GM18867 (cell line): ENCODE measurements at regions not wholly inside any gene's neighbourhood (a gene's known extent, or its start where the extent isn't known, plus 50 kb on each side); places are given as distances from the start of the nearest gene placed in this dataset.
"Not testable (repeated sequence)": the region's sequence is repeated elsewhere in the genome, so short reads cannot be mapped to it uniquely, and the experiment has no call there.

Source experiments
- ATAC-seq: cut with Tn5 transposase; IDR thresholded peaks from one replicate; pipeline ENCODE4 v1.9.1; 2021; ENCODE audit warnings: mild to moderate bottlenecking, moderate library complexity; ENCODE audit not compliant: unreplicated experiment

DNA sequence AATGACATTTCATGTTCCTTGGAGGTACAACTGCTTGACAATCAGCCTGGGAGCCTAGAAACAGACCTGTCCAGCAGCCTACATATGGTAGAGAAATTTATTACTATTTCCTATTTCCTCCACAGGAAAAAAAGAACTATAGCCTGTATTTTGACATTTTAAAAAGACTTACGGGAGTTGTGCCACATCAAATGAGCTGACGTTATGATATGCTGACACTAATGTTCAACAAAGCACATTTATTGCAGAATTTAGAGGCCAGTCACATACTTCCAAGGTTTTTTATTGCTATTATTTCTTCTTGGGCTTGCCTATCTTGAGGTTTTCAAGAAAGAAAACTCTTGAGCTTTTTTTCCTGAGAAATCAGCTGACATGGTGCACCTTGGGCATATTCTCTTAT, 305.3 kb downstream of the LRIG3 start:
- no peak for ATAC-seq

DNA sequence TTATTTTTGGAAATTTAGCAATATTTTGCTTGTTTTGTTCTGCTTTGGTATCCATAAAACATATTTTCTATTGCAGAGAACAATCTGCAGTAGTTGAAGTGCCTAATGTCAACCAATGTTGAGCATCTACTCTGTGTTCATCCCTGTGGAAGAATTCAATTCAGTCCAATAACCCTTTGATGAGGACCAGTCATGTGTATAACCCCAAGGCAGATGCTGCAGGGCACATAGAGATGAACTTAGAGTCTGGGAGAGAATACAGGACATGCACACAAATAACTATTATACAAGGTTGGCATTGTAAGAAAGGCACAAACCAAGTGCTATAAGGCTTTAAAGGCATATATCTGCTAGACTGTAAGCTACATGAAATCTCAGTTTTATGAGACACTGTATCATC, 304.7 kb downstream of the LRIG3 start:
- no peak for ATAC-seq

DNA sequence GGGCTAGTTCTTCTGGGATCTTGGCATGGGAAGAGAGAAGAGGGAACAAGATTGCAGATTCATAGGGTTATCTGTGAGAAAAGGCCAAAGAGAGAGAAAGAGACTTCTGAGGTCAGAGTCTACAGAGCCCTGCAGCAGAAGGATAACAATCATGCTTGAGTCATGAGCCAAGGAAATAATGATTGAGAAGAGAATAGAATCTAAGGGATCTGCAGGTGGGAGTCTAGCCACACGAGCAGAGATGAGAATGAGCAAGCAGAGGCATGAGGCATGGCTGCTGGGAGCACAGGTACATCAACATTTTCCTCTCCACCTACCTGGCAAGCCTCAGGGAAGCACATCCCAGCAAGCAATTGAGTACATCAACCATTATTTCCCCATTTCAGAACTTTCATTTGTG, 303.7 kb downstream of the LRIG3 start:
- no peak for ATAC-seq

DNA sequence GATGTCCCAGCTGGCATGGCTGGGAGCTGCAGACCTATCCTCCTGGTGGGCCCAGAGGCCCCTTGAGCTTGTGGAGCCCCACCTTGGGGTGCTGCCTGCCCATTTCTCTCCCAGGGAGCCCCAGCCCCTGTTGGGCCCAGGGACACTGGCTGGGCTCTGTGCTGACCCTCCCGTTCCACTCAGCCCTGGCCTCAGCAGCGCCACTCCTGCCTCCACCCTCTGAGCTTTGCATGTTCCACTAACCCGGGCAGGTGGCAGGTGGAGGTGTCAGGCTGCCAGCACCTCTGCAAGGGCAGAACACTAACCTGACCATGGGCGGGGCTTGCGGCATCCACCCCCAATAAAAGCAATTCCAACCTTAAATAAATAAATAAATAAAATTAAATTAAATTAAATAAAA, 299.2 kb downstream of the LRIG3 start:
- no peak for ATAC-seq

DNA sequence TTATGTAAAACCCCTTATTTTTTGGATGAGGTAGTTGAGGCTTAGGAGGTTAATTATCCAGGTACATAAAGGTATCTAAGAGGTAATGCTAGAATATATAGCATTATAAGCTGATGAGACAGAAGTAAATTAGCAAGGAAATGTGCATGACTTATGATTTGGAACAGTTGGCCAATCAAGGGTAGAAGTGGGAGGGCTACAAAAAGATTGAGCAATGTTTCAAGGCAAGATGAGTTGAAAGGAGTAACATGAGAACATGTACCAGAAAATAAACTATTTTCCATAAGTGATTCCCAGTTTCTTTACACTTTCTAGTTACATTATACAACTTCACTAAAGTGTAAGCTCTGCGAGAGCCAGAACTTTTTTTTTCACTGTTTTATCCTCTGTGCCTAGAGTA, 290.9 kb downstream of the LRIG3 start:
- ATAC-seq, result no peak

DNA sequence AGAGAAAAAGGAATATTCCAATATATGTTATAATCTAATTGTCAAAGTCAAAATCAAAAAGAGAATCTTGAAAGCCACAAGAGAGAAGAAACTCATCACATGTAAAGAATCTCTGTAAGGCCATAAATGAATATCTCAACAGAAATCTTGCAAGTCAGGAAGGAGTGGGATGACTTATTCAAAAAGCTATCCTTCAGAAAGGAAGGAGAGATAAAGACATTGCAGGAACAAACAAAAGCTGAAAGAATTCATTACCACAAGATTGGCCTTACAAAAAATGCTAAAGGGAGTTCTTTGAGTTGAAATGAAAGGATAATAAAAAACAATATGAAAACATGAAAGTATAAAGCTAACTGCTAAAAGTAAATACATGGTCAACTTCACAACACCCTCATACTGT, 286.8 kb downstream of the LRIG3 start:
- ATAC-seq, result no peak

DNA sequence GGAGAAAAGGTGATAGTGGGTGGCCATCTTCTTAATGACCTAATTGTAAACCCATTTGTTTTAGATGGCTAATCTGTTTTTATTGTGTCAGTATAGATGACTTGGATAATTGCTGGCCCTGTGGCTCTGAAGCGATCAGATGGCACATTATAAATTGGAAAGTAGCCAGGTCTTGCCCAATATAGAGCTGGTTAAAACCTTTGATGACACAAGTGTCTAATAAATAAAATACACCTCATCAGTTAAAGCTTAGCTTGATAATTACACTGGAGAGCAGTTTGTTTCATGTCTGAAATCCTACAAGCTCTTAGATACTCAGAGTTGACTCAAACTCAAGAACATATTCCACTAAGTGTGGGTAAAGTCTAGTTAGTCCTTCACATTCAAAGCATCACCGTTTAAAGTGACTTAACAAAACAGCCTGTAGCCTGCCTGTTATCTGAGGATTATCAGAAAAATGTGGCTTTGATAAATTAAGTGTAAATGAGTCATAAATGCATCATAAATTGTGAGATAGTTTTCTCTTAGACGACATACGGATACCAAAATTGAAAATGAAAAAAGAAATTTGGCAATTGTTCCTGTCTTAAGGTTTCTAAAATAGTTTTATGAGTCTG, 280.9 kb downstream of the LRIG3 start:
- ATAC-seq, result no peak

DNA sequence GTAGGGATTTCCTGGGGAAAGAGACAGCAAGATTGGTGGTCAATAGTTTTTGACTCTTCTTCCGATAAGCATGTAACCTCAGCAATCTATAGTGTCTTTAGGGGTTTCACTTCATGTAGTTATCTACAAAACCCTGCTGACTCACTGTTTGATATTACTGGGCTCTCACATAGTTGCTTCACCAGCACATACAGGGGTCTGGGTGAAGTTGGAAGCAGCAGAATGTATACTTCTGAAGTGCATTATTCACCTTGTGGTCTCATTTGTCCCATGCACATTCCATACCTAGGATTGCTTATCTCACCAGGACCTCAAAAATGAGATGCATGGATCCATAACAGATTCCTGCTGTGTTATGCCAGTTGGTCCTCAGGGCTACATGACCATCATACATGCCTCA, 280.0 kb downstream of the LRIG3 start:
- no peak for ATAC-seq

DNA sequence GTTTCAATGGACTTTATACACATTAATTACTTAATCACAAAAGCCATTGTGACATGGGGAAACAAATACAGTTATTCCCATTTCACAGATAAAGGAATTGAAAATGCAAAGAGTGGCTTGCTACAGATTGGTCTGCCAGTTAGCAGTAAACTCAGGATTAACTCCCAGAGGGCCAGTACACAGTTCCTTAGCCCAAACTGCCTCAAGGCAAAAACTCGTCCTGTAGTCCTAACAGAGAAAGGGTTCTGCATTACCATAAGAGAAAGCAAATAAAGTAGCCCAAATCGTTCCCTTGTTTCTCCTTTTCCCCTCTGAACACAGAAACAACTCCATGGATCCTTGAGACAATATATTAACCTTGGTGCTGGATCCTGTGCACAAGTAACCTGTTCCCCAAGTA, 274.4 kb downstream of the LRIG3 start:
- no peak for ATAC-seq

DNA sequence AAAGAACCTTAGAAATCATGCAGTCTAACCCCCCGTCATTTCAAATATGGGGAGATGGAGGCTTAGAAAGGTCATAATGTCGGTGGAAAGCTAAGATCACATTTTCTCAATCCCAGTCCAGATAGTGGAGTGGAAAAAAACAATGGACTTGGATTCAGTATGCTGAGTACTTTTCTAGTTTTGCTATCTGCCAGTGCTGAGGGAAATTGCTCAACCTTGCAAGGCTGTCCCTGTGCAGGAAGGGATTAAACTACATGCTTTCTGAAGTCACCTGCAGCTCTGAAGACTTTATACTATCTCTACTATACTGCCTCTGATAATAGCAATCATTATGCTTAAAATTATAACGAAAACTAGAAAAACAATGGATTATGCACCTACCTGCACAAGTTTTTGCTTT, 272.8 kb downstream of the LRIG3 start:
- ATAC-seq, result no peak

DNA sequence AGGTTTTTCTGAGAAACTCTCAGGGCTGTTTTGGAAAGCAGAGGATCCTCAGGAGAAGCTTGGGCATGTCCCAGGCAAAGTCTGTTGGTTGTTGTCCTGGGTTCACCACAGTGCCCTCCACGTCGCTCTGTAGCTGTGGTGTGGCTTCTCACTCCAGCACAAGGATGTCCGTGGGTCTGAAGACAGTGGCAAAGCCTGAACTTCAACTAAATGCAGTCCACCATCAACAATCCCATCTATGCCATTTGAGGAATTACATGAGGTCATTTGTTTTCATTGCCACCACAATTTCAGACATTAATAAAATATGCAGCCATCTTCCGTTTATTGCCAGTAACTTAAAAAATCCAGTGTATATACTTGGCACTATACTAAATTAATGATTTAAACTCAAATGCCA, 272.1 kb downstream of the LRIG3 start:
- ATAC-seq, result no peak

DNA sequence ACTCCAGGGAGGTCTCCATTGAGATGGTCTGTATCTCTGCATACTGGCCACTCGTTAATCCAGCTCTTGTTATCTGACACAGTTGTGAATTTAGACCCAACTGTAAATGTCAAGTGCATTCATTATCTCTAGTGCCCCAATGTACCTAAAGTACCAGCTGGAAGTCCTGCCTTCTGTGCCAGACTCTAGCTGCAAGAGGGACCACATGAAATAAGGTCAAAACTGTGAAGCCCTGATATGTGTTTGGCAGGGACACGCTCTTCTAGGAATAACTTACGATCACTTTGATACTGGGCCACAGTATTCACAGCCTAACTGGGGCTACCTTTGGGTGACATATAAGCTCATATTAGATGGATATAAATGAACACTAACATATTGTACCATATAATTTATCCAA, 268.5 kb downstream of the LRIG3 start:
- ATAC-seq, result no peak

DNA sequence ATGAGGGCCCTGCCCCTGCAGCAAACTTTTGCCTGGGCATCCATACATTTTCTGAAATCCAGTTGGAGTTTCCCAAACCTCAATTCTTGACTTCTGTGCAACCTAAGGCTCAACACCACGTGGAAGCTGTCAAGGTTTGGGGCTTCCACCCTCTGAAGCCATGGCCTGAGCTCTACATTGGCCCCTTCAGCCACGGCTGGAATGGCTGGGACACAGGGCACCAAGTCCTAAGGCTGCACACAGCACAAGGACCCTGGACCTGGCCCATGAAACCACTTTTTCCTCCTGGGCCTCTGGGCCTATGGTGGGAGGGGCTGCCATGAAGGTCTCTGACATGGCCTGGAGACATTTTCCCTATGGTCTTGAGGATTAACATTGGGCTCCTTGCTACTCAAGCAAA, 266.3 kb downstream of the LRIG3 start:
- ATAC-seq, result no peak

DNA sequence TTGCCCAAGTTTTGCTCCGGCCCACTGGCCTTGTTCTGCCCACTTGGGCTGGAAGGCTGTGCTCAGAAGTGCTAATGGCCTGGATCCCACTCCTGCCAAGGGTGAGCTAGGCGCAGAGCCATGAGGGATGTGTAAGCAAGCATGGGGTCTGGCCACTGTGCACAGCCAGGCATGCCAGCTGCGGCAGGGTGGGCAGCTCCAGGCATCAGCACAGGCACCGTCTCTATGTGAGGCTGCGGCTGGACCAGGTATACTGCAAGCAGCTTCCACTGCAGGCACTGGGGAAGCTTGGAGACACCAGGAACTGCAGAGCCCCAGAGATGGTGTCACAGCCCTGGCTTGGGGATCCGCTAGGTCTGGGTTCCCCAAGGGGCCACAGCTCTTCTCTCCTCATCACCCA, 264.9 kb downstream of the LRIG3 start:
- no peak for ATAC-seq

DNA sequence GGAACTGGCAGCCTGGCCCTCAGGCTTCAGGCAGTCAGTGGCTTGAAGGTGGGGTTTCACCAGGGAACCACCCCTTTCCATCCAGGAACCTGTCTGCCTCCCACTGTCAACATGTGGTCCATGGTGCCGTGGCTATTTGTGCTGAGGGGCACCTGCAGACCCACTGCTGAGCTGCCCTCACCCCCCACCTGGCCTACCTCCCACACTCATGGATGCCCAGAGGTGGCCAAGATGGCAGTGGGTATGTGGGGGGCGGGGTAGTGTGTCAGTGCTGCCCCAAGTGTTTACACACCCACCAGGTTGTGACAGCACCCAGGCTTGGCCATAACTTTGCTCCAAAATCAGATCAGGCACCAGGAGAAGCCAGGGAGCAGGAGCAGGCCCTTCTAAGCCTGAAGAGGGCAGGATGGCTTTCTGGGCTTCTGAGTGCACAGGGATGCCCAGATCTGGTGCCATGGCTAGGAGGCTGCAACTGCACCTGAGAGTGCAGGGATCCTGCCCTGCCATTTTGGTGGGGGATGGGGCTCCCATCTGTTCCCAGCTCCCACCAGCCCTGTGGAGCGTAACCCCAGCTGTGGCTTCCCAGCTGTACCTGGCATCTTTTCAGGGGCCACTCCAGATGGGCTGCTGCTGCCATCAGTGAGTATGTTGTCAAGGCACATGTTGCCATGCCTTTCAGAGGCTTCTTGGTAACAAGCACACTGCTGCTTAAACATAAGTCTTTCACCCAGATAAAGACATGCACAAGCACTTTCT, 263.9 kb downstream of the LRIG3 start:
- no peak for ATAC-seq

DNA sequence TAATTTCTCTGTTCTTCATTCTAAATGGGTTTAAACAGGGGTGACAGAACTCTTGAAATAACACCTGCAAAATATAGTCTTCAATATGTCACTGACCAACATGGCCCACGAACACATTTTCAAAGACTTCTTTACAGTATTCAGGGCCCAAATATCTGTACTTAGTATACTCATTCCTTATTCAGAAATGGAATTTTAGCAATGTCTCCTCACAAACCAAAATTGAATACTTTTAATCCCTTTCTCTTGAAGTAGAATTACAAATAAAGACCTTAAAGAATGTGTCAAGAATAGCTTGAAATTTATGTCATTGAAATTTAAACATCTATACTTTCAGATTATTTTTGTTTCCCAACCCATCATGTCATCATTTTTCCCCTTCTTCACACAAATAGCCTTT, 263.1 kb downstream of the LRIG3 start:
- no peak for ATAC-seq

DNA sequence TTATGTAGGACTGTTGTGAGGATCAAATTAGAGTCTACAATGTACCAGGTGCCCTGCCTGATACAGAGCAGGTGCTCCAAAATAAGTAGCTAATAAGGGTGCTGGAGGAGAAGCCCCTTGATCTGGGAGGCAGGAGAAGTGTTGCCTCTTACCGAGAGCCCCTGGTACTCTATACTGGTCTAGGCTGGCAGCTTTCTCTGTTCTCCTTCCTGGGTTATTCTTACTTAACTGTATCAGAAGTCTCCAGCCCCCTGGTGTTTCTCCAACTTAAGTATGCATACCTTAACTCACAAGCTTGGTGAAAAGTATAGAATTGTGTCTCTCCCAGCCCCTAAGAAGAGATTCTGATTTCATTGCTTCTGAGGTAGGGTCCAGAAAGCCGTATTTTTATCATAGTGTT, 254.9 kb downstream of the LRIG3 start:
- ATAC-seq, result no peak

DNA sequence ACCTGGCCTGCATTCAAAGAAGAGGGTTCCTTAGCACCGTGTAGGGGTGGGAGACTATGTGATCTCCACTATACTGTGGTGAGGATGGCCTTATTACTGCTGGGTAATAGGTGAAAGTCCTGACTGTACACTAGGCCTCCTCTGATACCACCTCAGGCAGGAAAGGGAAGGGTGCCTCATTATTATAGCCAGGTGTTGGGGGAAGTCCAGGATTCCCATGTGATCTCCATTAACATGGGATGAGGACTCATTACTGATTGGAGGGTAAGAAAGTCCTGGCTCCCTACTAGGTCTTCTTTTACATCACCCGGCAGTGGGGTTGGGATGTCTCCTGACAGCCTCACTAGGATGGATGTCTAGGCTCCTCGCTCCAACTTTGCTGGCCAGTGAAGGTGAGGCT, 252.1 kb downstream of the LRIG3 start:
- ATAC-seq, result no peak

DNA sequence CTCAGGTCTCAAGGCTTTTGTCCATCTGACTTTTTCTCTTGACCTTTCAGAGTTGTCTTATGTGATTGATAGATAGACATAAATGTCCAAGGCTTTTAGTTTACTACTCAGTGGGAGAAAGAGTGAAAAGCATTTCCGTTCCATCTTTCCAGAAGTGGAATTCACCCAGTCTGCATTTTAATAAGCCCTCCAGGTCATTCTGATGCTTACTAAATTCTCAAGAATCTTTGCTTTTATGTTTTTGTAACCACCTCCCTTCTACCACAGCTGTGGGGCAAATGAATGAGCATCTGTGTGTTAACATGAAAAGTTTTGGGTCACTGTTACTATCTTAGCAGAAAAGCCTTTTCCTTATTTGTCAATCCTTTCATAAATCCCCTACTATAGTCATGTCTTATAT, 251.4 kb downstream of the LRIG3 start:
- ATAC-seq, result no peak

DNA sequence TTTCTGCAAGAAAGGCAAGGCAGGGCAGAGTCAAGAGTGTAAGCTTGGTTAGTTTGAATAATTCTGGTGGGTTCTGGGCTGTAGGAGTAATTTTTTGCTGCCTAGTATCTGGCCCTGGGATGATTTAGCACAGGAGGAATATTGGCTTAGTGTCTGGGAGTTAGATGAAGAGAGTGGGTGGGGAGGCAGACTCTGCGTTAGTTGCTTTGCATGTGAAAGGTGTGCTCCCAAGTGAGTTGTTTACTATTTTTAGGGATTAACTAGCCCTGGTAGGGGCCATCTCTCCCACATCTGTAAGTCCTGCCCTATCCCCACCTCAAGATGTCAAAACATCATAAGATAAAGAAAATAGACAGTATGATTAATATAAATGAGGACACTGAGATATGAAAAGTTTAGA, 249.7 kb downstream of the LRIG3 start:
- ATAC-seq, result no peak

DNA sequence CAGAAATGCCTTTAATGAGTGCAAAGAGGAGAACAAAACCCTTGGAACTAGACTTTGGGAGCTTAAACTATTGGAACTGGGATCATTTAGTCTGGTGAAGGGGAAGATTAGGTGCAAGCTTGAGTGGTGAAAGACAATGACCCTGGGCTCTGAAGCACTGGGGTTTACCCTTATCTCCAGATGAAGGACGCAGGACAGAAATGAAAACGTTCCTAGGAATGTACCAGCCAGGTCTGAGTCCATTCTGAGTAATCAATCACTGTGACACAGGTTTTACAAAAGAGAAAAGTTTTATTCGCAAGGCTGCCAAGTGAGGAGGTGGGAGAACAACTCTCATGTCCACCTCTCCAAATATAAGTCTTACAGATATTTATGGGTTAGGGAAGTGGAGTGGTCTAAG, 249.1 kb downstream of the LRIG3 start:
- no peak for ATAC-seq

DNA sequence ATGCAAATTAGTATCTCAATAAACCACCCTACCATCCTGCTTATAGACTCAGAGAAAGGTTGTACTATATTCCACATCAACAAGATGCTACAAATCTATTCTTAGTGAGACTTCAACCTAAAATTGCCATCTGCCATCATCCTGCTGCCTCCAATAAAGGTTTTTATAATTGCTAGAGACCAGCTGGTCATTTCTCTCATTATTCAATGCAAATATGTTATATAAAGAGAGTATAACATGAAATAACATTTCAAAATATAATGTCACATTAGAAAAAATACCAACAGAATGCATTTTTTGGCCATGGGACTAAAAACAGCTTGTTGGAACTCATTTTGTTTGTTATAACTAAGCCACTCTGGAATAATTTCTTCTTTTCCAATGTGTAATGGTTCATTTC, 247.3 kb downstream of the LRIG3 start:
- ATAC-seq, result no peak

DNA sequence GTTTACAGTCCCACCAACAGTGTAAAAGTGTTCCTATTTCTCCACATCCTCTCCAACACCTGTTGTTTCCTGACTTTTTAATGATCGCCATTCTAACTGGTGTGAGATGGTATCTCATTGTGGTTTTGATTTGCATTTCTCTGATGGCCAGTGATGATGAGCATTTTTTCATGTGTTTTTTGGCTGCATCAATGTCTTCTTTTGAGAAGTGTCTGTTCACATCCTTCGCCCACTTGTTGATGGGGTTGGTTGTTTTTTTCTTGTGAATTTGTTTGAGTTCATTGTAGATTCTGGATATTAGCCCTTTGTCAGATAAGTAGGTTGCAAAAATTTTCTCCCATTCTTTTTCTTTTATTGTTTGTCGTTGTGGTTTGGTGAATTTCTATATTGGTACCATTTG, 242.5 kb downstream of the LRIG3 start:
- ATAC-seq, result not testable (repeated sequence)
